GM19351 (cell line): ENCODE measurements at regions not wholly inside any gene's neighbourhood (a gene's known extent, or its start where the extent isn't known, plus 50 kb on each side); places are given as distances from the start of the nearest gene placed in this dataset.
"Not testable (repeated sequence)": the region's sequence is repeated elsewhere in the genome, so short reads cannot be mapped to it uniquely, and the experiment has no call there.

Experiments
- ATAC-seq: cut with Tn5 transposase; IDR thresholded peaks from one replicate; pipeline ENCODE4 v1.9.1; 2021; ENCODE audit warnings: mild to moderate bottlenecking, moderate library complexity; ENCODE audit not compliant: unreplicated experiment

GRCh38 chr5:159673538-159673937 lies 242.7 kb upstream of the ADRA1B start:
- no peak for ATAC-seq

GRCh38 chr5:159678657-159679392 lies 237.5 kb upstream of the ADRA1B start:
- no peak for ATAC-seq

GRCh38 chr5:159680095-159680494 lies 236.2 kb upstream of the ADRA1B start:
- no peak for ATAC-seq

- ATAC-seq: no peak
Measured at GRCh38 chr5:159681661-159682060, 234.6 kb upstream of the ADRA1B start.

GRCh38 chr5:159682623-159683022 lies 233.7 kb upstream of the ADRA1B start:
- no peak for ATAC-seq

GRCh38 chr5:159687892-159688291 lies 228.4 kb upstream of the ADRA1B start:
- not testable (repeated sequence) for ATAC-seq

- no peak for ATAC-seq
Measured at GRCh38 chr5:159695741-159696294, 220.5 kb upstream of the ADRA1B start.

GRCh38 chr5:159697530-159697929 lies 218.8 kb upstream of the ADRA1B start:
- no peak for ATAC-seq

- no peak for ATAC-seq
Measured at GRCh38 chr5:159698322-159698721, 218.0 kb upstream of the ADRA1B start.

GRCh38 chr5:159700016-159700415 lies 216.3 kb upstream of the ADRA1B start:
- ATAC-seq: no peak

- ATAC-seq: no peak
Measured at GRCh38 chr5:159702301-159702700, 214.0 kb upstream of the ADRA1B start.

GRCh38 chr5:159702826-159703225 lies 213.5 kb upstream of the ADRA1B start:
- ATAC-seq: no peak

GRCh38 chr5:159704160-159704559 lies 212.1 kb upstream of the ADRA1B start:
- no peak for ATAC-seq

GRCh38 chr5:159705948-159706347 lies 210.3 kb upstream of the ADRA1B start:
- no peak for ATAC-seq

- no peak for ATAC-seq
Measured at GRCh38 chr5:159708090-159708489, 208.2 kb upstream of the ADRA1B start.

GRCh38 chr5:159712672-159713071 lies 203.6 kb upstream of the ADRA1B start:
- ATAC-seq: no peak

GRCh38 chr5:159713254-159713653 lies 203.0 kb upstream of the ADRA1B start:
- ATAC-seq: no peak

- no peak for ATAC-seq
Measured at GRCh38 chr5:159713773-159714172, 202.5 kb upstream of the ADRA1B start.

- no peak for ATAC-seq
Measured at GRCh38 chr5:159725475-159725874, 190.8 kb upstream of the ADRA1B start.

GRCh38 chr5:159727167-159727566 lies 189.1 kb upstream of the ADRA1B start:
- ATAC-seq: no peak

- ATAC-seq: no peak
Measured at GRCh38 chr5:159730285-159730684, 186.0 kb upstream of the ADRA1B start.

- ATAC-seq: no peak
Measured at GRCh38 chr5:159732220-159732619, 184.1 kb upstream of the ADRA1B start.

GRCh38 chr5:159734366-159734765 lies 181.9 kb upstream of the ADRA1B start:
- ATAC-seq: no peak
